IPS DF 6.9 (cell line): ENCODE measurements at regions not wholly inside any gene's neighbourhood (a gene's known extent, or its start where the extent isn't known, plus 50 kb on each side); places are given as distances from the start of the nearest gene placed in this dataset.

ENCODE experiments used
- DNase-seq: peaks from one replicate; pipeline ENCODE4 v3.0.0-alpha.2; 2013; ENCODE audit warnings: low read depth, low spot score
- H3K27ac ChIP-seq: one replicate; pipeline ENCODE4 v1.5.1; 2013; ENCODE audit warnings: low read length, control low read depth
- H3K27me3 ChIP-seq: 2 replicates; pipeline ENCODE4 v1.6.1; 2013; ENCODE audit warnings: mild to moderate bottlenecking, low read length; ENCODE audit not compliant: control insufficient read depth, insufficient read depth
- H3K36me3 ChIP-seq: 2 replicates; pipeline ENCODE4 v1.6.1; 2013; ENCODE audit warnings: low read length; ENCODE audit not compliant: control insufficient read depth, insufficient read depth
- H3K4me1 ChIP-seq: 2 replicates; pipeline ENCODE4 v1.6.1; 2013; ENCODE audit warnings: low read length; ENCODE audit not compliant: control insufficient read depth, insufficient read depth
- H3K4me3 ChIP-seq: 2 replicates; pipeline ENCODE4 v1.5.1; 2013; ENCODE audit warnings: mild to moderate bottlenecking, low read length
- H3K9me3 ChIP-seq: 2 replicates; pipeline ENCODE4 v1.6.1; 2013; ENCODE audit warnings: low read length, inconsistent platforms; ENCODE audit not compliant: control insufficient read depth, insufficient read depth
- WGBS: extraction: QIAGEN DNeasy Blood & Tissue Kit; methylation state at CpG from one replicate; pipeline ENCODE4 v1.1.7; 2013; ENCODE audit warnings: mixed read lengths, missing lambda C conversion rate; ENCODE audit not compliant: insufficient read length, insufficient coverage; 5-methylcytosine and 5-hydroxymethylcytosine counted together

- DNase-seq: no peak
- no peaks in the 10 kb centered on the region for H3K4me1 ChIP-seq
- WGBS: no CpG with 5 or more reads among the region's 6 CpGs
These were observed 199.6 kb downstream of the EFHB start for GRCh38 chr3:19734453-19734852.

GRCh38 chr3:19725000-19725399 lies 209.0 kb downstream of the EFHB start:
- WGBS: no CpG with 5 or more reads among the region's 3 CpGs

More at GRCh38 chr3:19734453-19734852, 199.6 kb downstream of the EFHB start:
- H3K27me3 ChIP-seq: no peaks in the 10 kb centered on the region
- no peak overlapping the region for H3K4me3 ChIP-seq
- H3K27ac ChIP-seq: no peak overlapping the region
- no peaks in the 10 kb centered on the region for H3K36me3 ChIP-seq
- no peaks in the 10 kb centered on the region for H3K9me3 ChIP-seq

GRCh38 chr3:19717736-19718135 lies 216.3 kb downstream of the EFHB start:
- Histone ChIP-seq H3K36me3 (no peaks in the 10 kb centered on the region), H3K27me3 (no peaks in the 10 kb centered on the region), H3K4me3 (no peak overlapping the region), H3K4me1 (no peaks in the 10 kb centered on the region), H3K9me3 (no peaks in the 10 kb centered on the region), H3K27ac (no peak overlapping the region)
- no peak for DNase-seq

More at GRCh38 chr3:19725000-19725399, 209.0 kb downstream of the EFHB start:
- Histone ChIP-seq H3K4me3 (no peak overlapping the region), H3K27ac (no peak overlapping the region), H3K9me3 (no peaks in the 10 kb centered on the region), H3K36me3 (no peaks in the 10 kb centered on the region), H3K27me3 (no peaks in the 10 kb centered on the region), H3K4me1 (no peaks in the 10 kb centered on the region)
- DNase-seq: no peak

GRCh38 chr3:19711160-19711782 lies 222.7 kb downstream of the EFHB start:
- Histone ChIP-seq H3K27me3 (no peaks in the 10 kb centered on the region), H3K4me1 (no peaks in the 10 kb centered on the region; the same call in 1 of the 2 replicates), H3K36me3 (no peaks in the 10 kb centered on the region), H3K4me3 (no peak overlapping the region), H3K27ac (no peak overlapping the region), H3K9me3 (no peaks in the 10 kb centered on the region)
- no peak for DNase-seq

GRCh38 chr3:19702416-19703078 lies 231.5 kb downstream of the EFHB start:
- WGBS: no CpG with 5 or more reads among the region's 60 CpGs
- H3K4me3 ChIP-seq: peak overlapping the region; percentile 38; the same call in 1 of the 2 replicates
- no peaks in the 10 kb centered on the region for H3K27me3 ChIP-seq
- no peaks in the 10 kb centered on the region for H3K4me1 ChIP-seq
- H3K27ac ChIP-seq: no peak overlapping the region
- DNase-seq: no peak
- H3K36me3 ChIP-seq: no peaks in the 10 kb centered on the region
- H3K9me3 ChIP-seq: no peaks in the 10 kb centered on the region

- no peak overlapping the region for H3K27ac ChIP-seq
- no peaks in the 10 kb centered on the region for H3K27me3 ChIP-seq
- H3K4me1 ChIP-seq: no peaks in the 10 kb centered on the region
- no peaks in the 10 kb centered on the region for H3K9me3 ChIP-seq
- no peaks in the 10 kb centered on the region for H3K36me3 ChIP-seq
- no peak overlapping the region for H3K4me3 ChIP-seq
- no peak for DNase-seq
- no CpG with 5 or more reads among the region's 2 CpGs for WGBS
These were observed 245.2 kb downstream of the EFHB start for GRCh38 chr3:19688767-19689166.

- no peak overlapping the region for H3K27ac ChIP-seq
- no peaks in the 10 kb centered on the region; the same call in 1 of the 2 replicates for H3K36me3 ChIP-seq
- H3K4me1 ChIP-seq: no peaks in the 10 kb centered on the region
- WGBS: no CpG with 5 or more reads among the region's 2 CpGs
- DNase-seq: no peak
- no peaks in the 10 kb centered on the region for H3K27me3 ChIP-seq
- no peaks in the 10 kb centered on the region for H3K9me3 ChIP-seq
- H3K4me3 ChIP-seq: no peak overlapping the region
These were observed 265.9 kb downstream of the EFHB start for GRCh38 chr3:19668163-19668562.

- no peaks in the 10 kb centered on the region for H3K27me3 ChIP-seq
- H3K27ac ChIP-seq: no peak overlapping the region
- H3K9me3 ChIP-seq: no peaks in the 10 kb centered on the region
- DNase-seq: no peak
- no CpG with 5 or more reads among the region's 6 CpGs for WGBS
- H3K4me1 ChIP-seq: no peaks in the 10 kb centered on the region
- H3K4me3 ChIP-seq: no peak overlapping the region
- H3K36me3 ChIP-seq: no peaks in the 10 kb centered on the region
These were observed 271.5 kb downstream of the EFHB start for GRCh38 chr3:19662486-19662885.

- H3K4me3 ChIP-seq: no peak overlapping the region
- H3K36me3 ChIP-seq: no peaks in the 10 kb centered on the region
- no peaks in the 10 kb centered on the region for H3K9me3 ChIP-seq
- no peaks in the 10 kb centered on the region for H3K4me1 ChIP-seq
- no peaks in the 10 kb centered on the region for H3K27me3 ChIP-seq
- no peak for DNase-seq
- H3K27ac ChIP-seq: no peak overlapping the region
These were observed 281.7 kb downstream of the EFHB start for GRCh38 chr3:19652336-19652735.

- Histone ChIP-seq H3K4me1 (no peaks in the 10 kb centered on the region), H3K9me3 (no peaks in the 10 kb centered on the region), H3K4me3 (no peak overlapping the region), H3K27ac (no peak overlapping the region), H3K27me3 (no peaks in the 10 kb centered on the region), H3K36me3 (no peaks in the 10 kb centered on the region)
- no peak for DNase-seq
- WGBS: no CpG with 5 or more reads among the region's 2 CpGs
These were observed 288.9 kb downstream of the EFHB start for GRCh38 chr3:19645093-19645492.

- Histone ChIP-seq H3K4me3 (no peak overlapping the region), H3K9me3 (no peaks in the 10 kb centered on the region), H3K27me3 (no peaks in the 10 kb centered on the region), H3K27ac (no peak overlapping the region), H3K36me3 (no peaks in the 10 kb centered on the region), H3K4me1 (no peaks in the 10 kb centered on the region)
- no peak for DNase-seq
- WGBS: no CpG with 5 or more reads among the region's 2 CpGs
These were observed 289.6 kb downstream of the EFHB start for GRCh38 chr3:19644405-19644804.
